H1 (cell line): ENCODE measurements at regions not wholly inside any gene's neighbourhood (a gene's known extent, or its start where the extent isn't known, plus 50 kb on each side); places are given as distances from the start of the nearest gene placed in this dataset.

ENCODE experiments used
- CTCF ChIP-seq, 3 experiments: IDR thresholded peaks; 1 replicate in 2 of 3; 2 replicates in 1 of 3; pipeline versions ENCODE4 v1.5.1 to v1.6.1; 2011; ENCODE audit warnings: low read length in 3 of 3, mild to moderate bottlenecking in 3 of 3, inconsistent platforms in 2 of 3, low read depth in 1 of 3, moderate library complexity in 1 of 3; ENCODE audit not compliant: insufficient read depth in 1 of 3; ENCODE audit errors: control extremely low read depth in 1 of 3
- POLR2A ChIP-seq, 2 experiments: IDR thresholded peaks; 1 replicate in 1 of 2; 2 replicates in 1 of 2; pipeline ENCODE4 v1.6.1; 2011; ENCODE audit warnings: low read depth in 2 of 2, low read length in 2 of 2, mild to moderate bottlenecking in 2 of 2; ENCODE audit errors: control extremely low read depth in 1 of 2
- POLR2AphosphoS5 ChIP-seq: IDR thresholded peaks from 2 replicates; pipeline ENCODE4 v1.6.1; 2011; ENCODE audit warnings: low read depth, low read length
- TAF1 ChIP-seq: IDR thresholded peaks from 2 replicates; pipeline ENCODE4 v1.6.1; 2011; ENCODE audit warnings: mild to moderate bottlenecking, low read depth, low read length
- TBP ChIP-seq: IDR thresholded peaks from 2 replicates; pipeline ENCODE4 v1.6.1; 2011; ENCODE audit warnings: low read depth, low read length, improper control_type of control experiment

GRCh38 chr4:139606579-139607501 is 50.8 kb upstream of the SETD7 start:
- TF ChIP-seq CTCF (IDR thresholded peaks at IDR 0.05; ENCODE audit: control extremely low read depth in 1 of 3, insufficient read depth in 1 of 3, low read depth in 1 of 3, low read length in 3 of 3) (no peak), POLR2A (IDR thresholded peaks at IDR 0.05; ENCODE audit: control extremely low read depth in 1 of 2, low read depth in 2 of 2, low read length in 2 of 2) (no peak), POLR2AphosphoS5 (no peak), TBP (no peak), TAF1 (no peak)
